Ishikawa (cell line): ENCODE measurements at regions not wholly inside any gene's neighbourhood (a gene's known extent, or its start where the extent isn't known, plus 50 kb on each side); places are given as distances from the start of the nearest gene placed in this dataset.

Source experiments
- CEBPB ChIP-seq: IDR thresholded peaks from 2 replicates; pipeline ENCODE4 v1.6.1; 2012
- EP300 ChIP-seq: IDR thresholded peaks from 2 replicates; pipeline ENCODE4 v1.6.1; 2012; ENCODE audit warnings: borderline replicate concordance
- FOXM1 ChIP-seq: IDR thresholded peaks from 2 replicates; pipeline ENCODE4 v1.6.1; 2012; ENCODE audit warnings: low read depth, borderline replicate concordance
- NFIC ChIP-seq: IDR thresholded peaks from 2 replicates; pipeline ENCODE4 v1.6.1; 2012
- RAD21 ChIP-seq: IDR thresholded peaks from 2 replicates; pipeline ENCODE4 v1.6.1; 2012; ENCODE audit warnings: low read depth
- REST ChIP-seq: IDR thresholded peaks from 2 replicates; pipeline ENCODE4 v1.6.1; 2012; ENCODE audit warnings: low read depth, mild to moderate bottlenecking
- TAF1 ChIP-seq: IDR thresholded peaks from 2 replicates; pipeline ENCODE4 v1.6.1; 2012; ENCODE audit warnings: low read depth, mild to moderate bottlenecking
- YY1 ChIP-seq: IDR thresholded peaks from 2 replicates; pipeline ENCODE4 v1.6.1; 2012; ENCODE audit warnings: low read depth

- TF ChIP-seq TAF1: no peak
- TF ChIP-seq RAD21: no peak
- TF ChIP-seq CEBPB: no peak
- no peak for TF ChIP-seq EP300
- no peak for TF ChIP-seq NFIC
- no peak for TF ChIP-seq YY1
- no peak for TF ChIP-seq REST
- TF ChIP-seq FOXM1: no peak
Measured at GRCh38 chr7:113301983-113302382, 183.6 kb upstream of the SMIM30 start.
